Thyroid gland (tissue), 4 donors: ENCODE measurements at regions not wholly inside any gene's neighbourhood (a gene's known extent, or its start where the extent isn't known, plus 50 kb on each side); places are given as distances from the start of the nearest gene placed in this dataset.

Experiments used
- DNase-seq, 2 donors: peaks; one replicate each; pipeline ENCODE4 v3.0.0-alpha.2; 2019
- H3K27ac ChIP-seq, 3 donors: fragments of 200-600 bp; sonication (generic); 1 replicate in 2 of 3; 2 replicates in 1 of 3; pipeline ENCODE4 v1.5.1; 2016 to 2019; ENCODE audit warnings: mild to moderate bottlenecking in 1 of 3, moderate library complexity in 1 of 3
- H3K27me3 ChIP-seq: fragments of 200-600 bp; sonication (generic); one replicate; pipeline ENCODE4 v1.5.1; 2019
- H3K36me3 ChIP-seq, 2 donors: fragments of 200-600 bp; sonication (generic); one replicate each; pipeline ENCODE4 v1.5.1; 2016 to 2019
- H3K4me1 ChIP-seq, 2 donors: fragments of 200-600 bp; sonication (generic); one replicate each; pipeline ENCODE4 v1.5.1; 2017 to 2019
- H3K4me3 ChIP-seq, 3 donors: fragments of 200-600 bp; sonication (generic); replicated peaks in 1 of 3; 1 replicate in 2 of 3; 2 replicates in 1 of 3; pipeline ENCODE4 v1.5.1; 2016; ENCODE audit warnings: mild to moderate bottlenecking in 1 of 3
- H3K9me3 ChIP-seq: fragments of 200-600 bp; sonication (generic); one replicate; pipeline ENCODE4 v1.5.1; 2017
- CTCF ChIP-seq, 6 experiments: fragments of 200-600 bp in 3 of 6; fragments of 450-650 bp in 3 of 6; sonication (generic) in 3 of 6; IDR thresholded peaks; one replicate each; pipeline ENCODE4 v1.5.1; 2016 to 2019; ENCODE audit warnings: antibody characterized with exemption in 6 of 6, mild to moderate bottlenecking in 2 of 6, inconsistent platforms in 1 of 6, moderate library complexity in 1 of 6
- POLR2A ChIP-seq, 2 donors: fragments of 450-650 bp; IDR thresholded peaks; one replicate each; pipeline ENCODE4 v1.6.1; 2017; ENCODE audit warnings: antibody characterized with exemption in 2 of 2, mild to moderate bottlenecking in 2 of 2, moderate library complexity in 1 of 2
- WGBS, 2 donors: methylation state at CpG; one replicate each; pipeline ENCODE4 v1.1.5; 2017; 5-methylcytosine and 5-hydroxymethylcytosine counted together
- intact Hi-C: fragments of 100-400 bp; cut with DNase I; formaldehyde crosslinking; loops from one replicate; pipeline ENCODE4 v1.15.1; 2023

GRCh38 chr6:47106216-47106615, 64.1 kb upstream of the ADGRF1 start:
- WGBS, 2 donors: 67 to 74% methylated on average over 3 of the region's 3 CpGs
- intact Hi-C loops: no loop called here
- H3K9me3 ChIP-seq: no peaks in the 10 kb centered on the region
- H3K4me1 ChIP-seq: no peaks in the 10 kb centered on the region
- no peak for TF ChIP-seq CTCF (IDR thresholded peaks at IDR 0.05)
- TF ChIP-seq POLR2A (IDR thresholded peaks at IDR 0.05): no peak
- DNase-seq: no peak
- H3K36me3 ChIP-seq: no peaks in the 10 kb centered on the region
- no peaks in the 10 kb centered on the region for H3K27me3 ChIP-seq
- H3K4me3 ChIP-seq: no peak overlapping the region
- H3K27ac ChIP-seq: no peak overlapping the region

- no peaks in the 10 kb centered on the region for H3K36me3 ChIP-seq
- no peaks in the 10 kb centered on the region for H3K9me3 ChIP-seq
- H3K27me3 ChIP-seq: no peaks in the 10 kb centered on the region
- no peak overlapping the region for H3K27ac ChIP-seq
- no peaks in the 10 kb centered on the region for H3K4me1 ChIP-seq
- 84 to 86% methylated on average over 10 of the region's 10 CpGs for WGBS, 2 donors
- intact Hi-C loops: no loop called here
- no peak for DNase-seq
- no peak overlapping the region for H3K4me3 ChIP-seq
- TF ChIP-seq POLR2A (IDR thresholded peaks at IDR 0.05): no peak
- no peak for TF ChIP-seq CTCF (IDR thresholded peaks at IDR 0.05)
Measured at GRCh38 chr6:47105469-47106178, 63.5 kb upstream of the ADGRF1 start.

- no peak for DNase-seq
- no peak overlapping the region for H3K4me3 ChIP-seq
- H3K9me3 ChIP-seq: no peaks in the 10 kb centered on the region
- no peaks in the 10 kb centered on the region for H3K36me3 ChIP-seq
- H3K27ac ChIP-seq: no peak overlapping the region
- no peaks in the 10 kb centered on the region for H3K4me1 ChIP-seq
- TF ChIP-seq POLR2A (IDR thresholded peaks at IDR 0.05): no peak
- no peak for TF ChIP-seq CTCF (IDR thresholded peaks at IDR 0.05)
- 73 to 79% methylated on average over 6 of the region's 6 CpGs for WGBS, 2 donors
- intact Hi-C loops: no loop called here
- H3K27me3 ChIP-seq: no peaks in the 10 kb centered on the region
Measured at GRCh38 chr6:47103931-47104330, 61.8 kb upstream of the ADGRF1 start.

- WGBS, 2 donors: 96 to 98% methylated on average over 5 of the region's 5 CpGs
- no peak overlapping the region for H3K27ac ChIP-seq
- no peak overlapping the region for H3K4me3 ChIP-seq
- no peaks in the 10 kb centered on the region for H3K4me1 ChIP-seq
- intact Hi-C loops: no loop called here
- H3K9me3 ChIP-seq: no peaks in the 10 kb centered on the region
- no peak for DNase-seq
- no peak for TF ChIP-seq CTCF (IDR thresholded peaks at IDR 0.05)
- no peaks in the 10 kb centered on the region for H3K36me3 ChIP-seq
- H3K27me3 ChIP-seq: no peaks in the 10 kb centered on the region
Measured at GRCh38 chr6:47102331-47102730, 60.2 kb upstream of the ADGRF1 start.

- WGBS, 2 donors: 78 to 84% methylated on average over 6 of the region's 6 CpGs
- DNase-seq: no peak
- Histone ChIP-seq H3K27ac (no peak overlapping the region), H3K4me1 (peaks cover 0 to 8% of the 10 kb centered on the region in 2 donors), H3K36me3 (no peaks in the 10 kb centered on the region), H3K4me3 (no peak overlapping the region), H3K9me3 (no peaks in the 10 kb centered on the region), H3K27me3 (no peaks in the 10 kb centered on the region)
- TF ChIP-seq CTCF (IDR thresholded peaks at IDR 0.05) (no peak), POLR2A (IDR thresholded peaks at IDR 0.05) (no peak)
- intact Hi-C loops: loop anchor here (2.0 kb wide), 1 partner anchor 210 kb away; the partner anchor contains the start of gene TNFRSF21
Measured at GRCh38 chr6:47098570-47098993, 56.5 kb upstream of the ADGRF1 start.
